NAMALWA (cell line): ENCODE measurements at regions not wholly inside any gene's neighbourhood (a gene's known extent, or its start where the extent isn't known, plus 50 kb on each side); places are given as distances from the start of the nearest gene placed in this dataset.

Source experiments
- DNase-seq: peaks from one replicate; pipeline ENCODE4 v3.0.0-alpha.2; 2015; ENCODE audit warnings: low spot score

DNA sequence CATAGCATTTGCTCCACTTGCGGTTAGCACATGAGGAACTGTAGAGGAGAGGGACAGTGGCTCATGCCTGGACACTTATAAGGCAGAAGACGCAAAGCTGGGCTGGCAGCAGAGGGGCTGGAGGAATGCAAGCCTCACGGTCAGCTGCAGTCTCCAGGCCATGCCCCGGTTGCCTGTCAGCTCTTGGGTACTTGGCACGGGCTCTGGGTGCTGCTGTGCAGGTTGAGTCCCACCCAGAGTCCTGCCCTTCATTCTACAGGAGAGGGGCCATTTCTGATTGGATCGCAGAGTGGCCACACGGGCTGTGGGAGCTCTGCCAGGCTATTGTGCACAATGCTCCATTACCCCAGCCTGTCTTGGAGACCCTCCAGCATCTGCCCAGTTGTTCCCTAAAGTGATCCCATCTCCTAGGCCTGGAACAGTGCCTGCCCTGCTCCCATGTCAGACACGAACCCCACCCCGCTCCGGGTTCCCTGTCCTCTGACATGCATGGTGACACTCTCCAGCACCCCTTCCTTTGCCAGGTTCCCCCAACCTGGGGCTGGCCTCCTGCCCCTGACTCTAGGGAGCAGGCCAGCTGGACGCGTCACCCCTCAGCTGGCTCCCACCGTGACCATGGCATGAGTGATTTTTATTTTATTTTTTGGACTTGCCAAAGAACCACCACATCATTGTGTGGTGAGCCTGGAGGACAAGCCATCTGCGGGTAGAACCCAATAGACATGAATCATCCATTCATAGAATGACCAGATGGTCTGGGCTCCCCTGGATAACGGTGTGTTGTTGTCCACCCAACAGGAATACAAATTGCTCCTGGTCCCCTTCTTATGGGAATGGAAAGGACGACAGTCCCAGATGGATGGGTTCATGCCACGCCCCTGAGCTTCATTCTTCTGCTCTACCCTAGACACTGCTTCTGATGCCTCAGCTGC is 51.0 kb upstream of the KLF13 start:
- no peak for DNase-seq

DNA sequence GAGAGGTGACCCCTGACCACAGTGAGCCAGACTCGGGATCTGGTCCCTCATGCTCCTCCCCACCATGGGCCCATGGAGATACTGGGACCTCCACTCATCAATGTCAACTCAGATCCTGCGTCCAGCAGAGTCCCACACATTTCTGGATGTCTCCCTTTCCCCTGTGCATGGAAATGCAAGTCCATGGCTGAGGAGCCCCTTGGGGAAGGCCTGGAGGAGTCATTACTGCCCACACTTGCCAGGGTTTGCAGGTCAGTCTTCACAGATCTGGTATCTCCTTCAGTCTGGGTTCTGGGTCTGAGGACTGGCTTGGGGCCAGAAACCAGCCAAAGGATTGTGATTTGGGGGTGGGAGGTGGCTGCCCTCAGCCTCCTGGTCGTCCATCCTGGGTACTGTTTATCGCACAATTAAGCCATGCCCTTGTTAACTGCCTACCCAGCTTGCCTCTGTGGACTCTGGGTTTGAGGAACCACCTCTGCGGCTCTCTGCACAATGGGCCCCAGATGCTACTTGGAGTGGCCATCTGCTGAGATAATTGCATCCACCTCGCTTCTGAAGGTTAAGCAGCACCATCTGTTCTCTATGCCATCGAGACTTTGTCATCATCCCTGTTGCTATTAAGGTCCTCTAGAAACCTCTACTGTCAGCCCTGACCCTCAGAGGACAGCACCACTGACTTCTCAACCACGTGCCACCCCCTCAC is 49.9 kb upstream of the KLF13 start:
- no peak for DNase-seq
